Small intestine (tissue), 7 donors: ENCODE measurements at regions not wholly inside any gene's neighbourhood (a gene's known extent, or its start where the extent isn't known, plus 50 kb on each side); places are given as distances from the start of the nearest gene placed in this dataset.

Source experiments
- DNase-seq, 2 donors: peaks; one replicate each; pipeline versions ENCODE4 v3.0.0 to v3.0.0-alpha.2; 2013
- FAIRE-seq: peaks from 2 replicates; lab custom pipeline; 2012; peaks lifted over from hg19 to GRCh38; lab: Jason Lieb, UNC
- H3K27ac ChIP-seq, 3 donors: one replicate each; pipeline ENCODE4 v1.5.1; 2013; ENCODE audit warnings: low read length in 2 of 3, mild to moderate bottlenecking in 2 of 3, control low read depth in 1 of 3, inconsistent platforms in 1 of 3, low read depth in 1 of 3, moderate library complexity in 1 of 3
- H3K27me3 ChIP-seq, 3 donors: one replicate each; pipeline ENCODE4 v1.6.1; 2013; ENCODE audit warnings: low read length in 3 of 3, inconsistent platforms in 1 of 3; ENCODE audit not compliant: control insufficient read depth in 3 of 3, insufficient read depth in 3 of 3
- H3K36me3 ChIP-seq, 3 donors: one replicate each; pipeline ENCODE4 v1.6.1; 2013; ENCODE audit warnings: low read length in 3 of 3, inconsistent platforms in 1 of 3, low read depth in 1 of 3, mild to moderate bottlenecking in 1 of 3, moderate library complexity in 1 of 3; ENCODE audit not compliant: control insufficient read depth in 3 of 3, insufficient read depth in 2 of 3
- H3K4me1 ChIP-seq, 3 donors: one replicate each; pipeline ENCODE4 v1.6.1; 2013; ENCODE audit warnings: low read length in 2 of 3, inconsistent platforms in 1 of 3, low read depth in 1 of 3, mild to moderate bottlenecking in 1 of 3, moderate library complexity in 1 of 3; ENCODE audit not compliant: control insufficient read depth in 3 of 3, insufficient read depth in 2 of 3
- H3K4me3 ChIP-seq, 3 donors: one replicate each; pipeline ENCODE4 v1.5.1; 2013; ENCODE audit warnings: low read length in 3 of 3, control low read depth in 1 of 3, inconsistent platforms in 1 of 3, low read depth in 1 of 3, mild to moderate bottlenecking in 1 of 3, moderate library complexity in 1 of 3
- H3K9me3 ChIP-seq, 2 donors: one replicate each; pipeline ENCODE4 v1.6.1; 2013; ENCODE audit warnings: low read depth in 1 of 2, low read length in 1 of 2; ENCODE audit not compliant: control insufficient read depth in 2 of 2, insufficient read depth in 1 of 2
- WGBS, 3 donors: extraction: QIAGEN DNeasy Blood & Tissue Kit; methylation state at CpG; one replicate each; pipeline ENCODE4 v1.1.7; 2013; 5-methylcytosine and 5-hydroxymethylcytosine counted together
- donor health status: healthy with polysubstance abuse.
- donor health status: control.
- donor health status: control.
- donor health status: Bipolar disorder and iron deficiency.
- donor health status: healthy.

DNA sequence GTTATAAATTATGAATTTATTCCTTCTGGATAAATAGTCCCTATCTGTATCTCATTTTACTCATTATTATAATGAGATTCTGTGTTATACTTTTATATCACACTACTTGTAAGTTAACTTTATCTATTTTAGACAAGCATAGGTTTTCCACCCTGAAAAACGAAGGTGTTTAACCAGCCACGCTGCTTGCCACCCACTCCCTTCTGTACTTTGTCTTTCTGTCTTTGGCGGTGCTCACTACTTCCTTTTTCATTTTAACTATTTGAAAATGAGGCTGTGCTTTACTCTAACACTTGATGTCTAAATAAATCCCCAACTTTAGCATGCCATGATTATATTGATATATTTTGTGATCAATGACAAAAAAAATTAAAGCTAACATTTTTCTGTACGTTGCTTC lies 952.9 kb downstream of the DNAJB9 start:
- no peaks in the 10 kb centered on the region for H3K9me3 ChIP-seq

DNA sequence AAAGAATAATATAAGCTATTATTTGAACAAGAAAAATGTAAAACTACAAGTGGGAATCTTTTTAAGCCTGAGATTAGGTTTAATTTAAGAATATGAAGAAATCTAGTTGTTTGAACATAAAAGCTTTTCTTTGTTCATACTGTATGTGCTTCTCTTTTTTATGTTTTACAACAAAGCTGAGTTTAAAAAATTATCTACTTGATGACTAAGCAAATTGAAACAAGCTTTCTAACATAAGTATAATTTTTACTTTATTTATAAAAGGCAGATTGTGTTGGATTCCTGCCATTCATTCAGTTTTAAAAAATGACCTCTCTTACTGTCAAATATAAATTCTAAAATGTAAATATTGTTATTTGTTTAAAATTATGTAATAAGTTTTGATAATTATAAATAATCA lies 958.2 kb downstream of the DNAJB9 start:
- H3K4me1 ChIP-seq, result peaks cover 0 to 8% (median 0%) of the 10 kb centered on the region in 3 donors
- FAIRE-seq, result no peak
- DNase-seq, result no peak
- H3K9me3 ChIP-seq, result no peaks in the 10 kb centered on the region
- no peak overlapping the region for H3K4me3 ChIP-seq
- no peaks in the 10 kb centered on the region for H3K27me3 ChIP-seq
- no peak overlapping the region for H3K27ac ChIP-seq
- no peaks in the 10 kb centered on the region for H3K36me3 ChIP-seq

More for the DNA sequence above, 952.9 kb downstream of the DNAJB9 start:
- H3K4me1 ChIP-seq, result no peaks in the 10 kb centered on the region
- no peaks in the 10 kb centered on the region for H3K36me3 ChIP-seq
- FAIRE-seq (no peak), DNase-seq (no peak)
- no peak overlapping the region for H3K4me3 ChIP-seq
- no peaks in the 10 kb centered on the region for H3K27me3 ChIP-seq
- no peak overlapping the region for H3K27ac ChIP-seq
- WGBS, 3 donors, result 15 to 41% (median 24%) methylated on average over 4 of the region's 4 CpGs

DNA sequence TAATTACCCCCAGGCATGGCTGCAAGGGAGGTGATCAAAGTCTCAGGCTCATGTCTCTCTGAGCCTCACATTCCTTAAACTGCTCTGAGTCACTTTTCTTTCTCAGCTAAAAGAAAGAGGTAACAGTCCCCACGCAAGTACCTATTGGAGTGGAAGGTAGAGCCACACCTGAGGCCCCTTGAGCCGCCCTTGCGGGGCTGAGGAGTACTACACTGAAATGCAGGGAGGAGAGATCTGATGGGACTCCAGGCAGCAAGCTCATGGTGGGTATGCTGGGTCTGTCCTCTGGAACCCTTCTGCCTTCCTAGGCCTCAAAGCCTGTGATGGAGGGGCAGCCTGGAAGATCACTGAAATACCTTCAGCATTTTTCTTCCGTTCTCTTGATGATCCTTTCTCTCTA lies 960.0 kb downstream of the DNAJB9 start:
- DNase-seq (no peak), FAIRE-seq (no peak)
- Histone ChIP-seq H3K4me3 (no peak overlapping the region), H3K9me3 (no peaks in the 10 kb centered on the region), H3K4me1 (peaks cover 0 to 9% (median 0%) of the 10 kb centered on the region in 3 donors), H3K36me3 (no peaks in the 10 kb centered on the region), H3K27me3 (no peaks in the 10 kb centered on the region), H3K27ac (no peak overlapping the region)
- 91 to 95% (median 95%) methylated on average over 4 of the region's 4 CpGs for WGBS, 3 donors

DNA sequence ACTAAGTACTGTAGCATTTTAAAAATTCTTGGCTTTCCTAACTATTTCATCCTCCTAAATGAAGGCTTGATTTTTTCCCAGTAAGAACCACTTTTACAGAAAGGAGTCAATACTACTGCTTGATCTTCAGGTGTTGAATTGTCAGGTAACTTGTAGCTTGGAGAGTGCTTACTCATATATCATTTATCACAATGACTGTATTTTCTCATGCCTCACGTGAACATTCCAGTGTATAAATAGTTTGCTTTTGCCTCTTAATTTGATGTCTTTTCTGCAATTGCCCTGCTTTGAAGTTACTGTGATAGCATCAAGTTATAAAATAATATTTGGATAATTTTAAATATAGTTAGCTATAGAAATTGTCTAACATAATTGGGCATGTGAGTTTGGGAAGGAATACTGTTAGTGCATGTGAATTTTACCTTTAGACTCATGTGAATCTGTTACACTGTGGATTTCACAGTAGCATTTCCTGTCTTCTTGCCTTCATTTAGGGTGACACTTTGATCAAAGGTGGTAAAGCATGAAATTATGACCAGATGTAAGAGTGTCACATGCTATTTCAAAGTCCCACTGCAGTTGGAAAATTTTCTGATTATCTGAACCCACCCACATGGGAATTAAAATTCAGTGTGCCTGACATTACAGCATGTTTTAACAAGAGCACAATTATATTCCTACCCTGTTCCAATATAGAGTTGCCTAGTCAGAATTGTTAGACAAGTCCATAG lies 962.8 kb downstream of the DNAJB9 start:
- DNase-seq (peak in 1 of 2 donors; percentile 55), FAIRE-seq (no peak)
- Histone ChIP-seq H3K27me3 (no peaks in the 10 kb centered on the region), H3K9me3 (no peaks in the 10 kb centered on the region), H3K27ac (peak overlapping the region in 1 of 3 donors; percentile 4), H3K4me3 (no peak overlapping the region), H3K4me1 (peaks cover 0 to 9% (median 0%) of the 10 kb centered on the region in 3 donors), H3K36me3 (no peaks in the 10 kb centered on the region)
- 29 to 67% (median 56%) methylated on average over 1 of the region's 1 CpG for WGBS, 3 donors

DNA sequence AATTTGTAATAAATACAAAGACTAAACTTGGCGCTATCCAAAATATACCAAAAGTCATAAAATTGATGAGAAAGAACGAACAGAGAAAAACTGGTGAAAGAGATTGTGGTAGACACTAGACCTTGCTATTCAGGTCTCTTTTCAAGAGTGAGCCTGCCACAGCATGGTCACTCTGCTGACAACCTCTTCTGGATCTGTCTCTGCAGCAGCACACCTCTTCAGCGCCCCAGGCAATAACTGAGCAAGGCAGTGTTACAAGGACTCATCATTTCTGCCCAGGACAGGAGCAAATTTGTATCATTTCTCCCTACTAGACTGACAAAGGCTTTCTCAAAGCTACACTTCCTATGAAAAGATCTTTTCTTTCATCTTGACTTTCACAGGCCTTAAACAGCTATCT lies 976.0 kb downstream of the DNAJB9 start:
- WGBS, 3 donors, result 48 to 57% (median 54%) methylated on average over 3 of the region's 3 CpGs
- Histone ChIP-seq H3K9me3 (no peaks in the 10 kb centered on the region), H3K27ac (no peak overlapping the region), H3K27me3 (no peaks in the 10 kb centered on the region), H3K4me3 (no peak overlapping the region), H3K36me3 (no peaks in the 10 kb centered on the region), H3K4me1 (no peaks in the 10 kb centered on the region)
- FAIRE-seq (no peak), DNase-seq (no peak)

DNA sequence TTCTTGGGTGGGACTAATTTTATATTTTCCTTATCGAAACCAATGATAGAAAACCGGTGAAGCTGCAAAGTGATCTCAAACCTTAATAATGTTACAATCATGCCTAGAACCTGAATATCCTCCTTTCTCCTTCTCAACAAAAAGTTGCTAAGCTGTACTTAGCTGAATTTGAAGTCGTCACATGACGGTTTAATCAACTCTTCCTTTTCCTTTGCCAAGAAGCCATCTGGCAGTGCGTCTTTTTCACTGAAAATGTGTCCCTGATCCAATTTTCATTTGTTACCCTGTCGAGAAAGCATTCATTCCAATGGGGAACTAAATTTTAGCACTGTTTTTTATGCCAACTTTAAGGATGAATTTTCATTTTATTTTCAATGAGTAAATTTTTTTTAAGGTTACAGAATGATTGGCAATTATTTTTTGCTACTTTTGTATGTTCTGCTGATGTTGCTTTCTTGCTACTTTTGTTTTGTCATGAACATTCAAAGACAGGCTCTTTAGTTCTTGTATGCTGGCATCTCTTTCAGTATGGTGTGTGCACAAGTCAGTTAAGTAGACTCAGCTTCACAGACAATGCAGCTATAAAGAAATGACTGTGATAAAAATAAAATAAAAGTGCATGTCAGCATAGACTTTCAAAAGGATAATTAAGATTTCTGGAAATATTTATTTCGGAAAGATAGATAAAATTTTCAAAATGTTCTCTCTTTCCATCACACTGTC lies 980.0 kb downstream of the DNAJB9 start:
- Histone ChIP-seq H3K4me1 (no peaks in the 10 kb centered on the region), H3K27ac (no peak overlapping the region), H3K27me3 (no peaks in the 10 kb centered on the region), H3K4me3 (no peak overlapping the region), H3K36me3 (no peaks in the 10 kb centered on the region), H3K9me3 (no peaks in the 10 kb centered on the region)
- WGBS, 3 donors, result 46 to 72% (median 64%) methylated on average over 7 of the region's 7 CpGs
- DNase-seq, result no peak
- FAIRE-seq, result no peak

DNA sequence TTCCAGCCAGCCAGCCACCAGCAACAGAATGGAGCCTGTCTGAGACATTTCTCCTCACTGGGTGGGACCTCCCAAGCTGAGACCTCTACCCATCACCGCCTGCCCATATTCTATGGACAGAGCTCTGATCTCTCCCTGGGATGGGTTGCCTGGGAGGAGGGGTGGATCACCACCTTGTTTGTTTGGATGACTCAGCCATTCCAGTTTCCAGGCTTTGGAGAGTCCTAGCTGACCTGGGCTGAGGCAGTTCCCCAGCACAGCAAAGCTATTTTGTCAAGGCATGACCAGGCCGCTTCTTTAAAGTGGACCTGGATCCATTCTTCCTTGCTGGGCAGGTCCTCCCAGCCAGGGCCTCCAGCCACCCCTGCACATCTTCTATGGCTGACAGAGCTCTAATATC lies 982.3 kb downstream of the DNAJB9 start:
- DNase-seq (no peak), FAIRE-seq (no peak)
- Histone ChIP-seq H3K4me3 (no peak overlapping the region), H3K9me3 (peaks cover 0 to 4% of the 10 kb centered on the region in 2 donors), H3K27ac (no peak overlapping the region), H3K4me1 (no peaks in the 10 kb centered on the region), H3K27me3 (no peaks in the 10 kb centered on the region), H3K36me3 (no peaks in the 10 kb centered on the region)
- 88 to 94% (median 92%) methylated on average over 2 of the region's 2 CpGs for WGBS, 3 donors

DNA sequence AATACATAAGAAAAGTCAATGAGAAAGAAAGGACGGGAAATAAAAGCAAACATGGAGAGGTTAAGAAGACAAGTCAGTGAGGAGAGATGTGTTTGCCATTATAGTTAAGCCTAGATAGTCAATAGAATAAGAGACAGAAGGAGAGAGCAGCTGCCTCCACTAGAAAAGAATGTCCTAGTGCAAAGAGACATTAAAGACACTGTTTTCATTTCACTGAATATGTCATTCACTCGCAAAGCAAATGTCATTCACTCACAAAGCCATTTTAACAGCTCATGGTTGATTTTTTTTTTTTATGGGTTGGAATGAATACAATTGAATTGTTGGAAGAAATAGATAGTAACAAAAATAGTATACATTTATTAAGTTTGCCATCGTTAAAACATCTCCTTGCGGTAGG lies 1007.6 kb downstream of the DNAJB9 start:
- Histone ChIP-seq H3K9me3 (no peaks in the 10 kb centered on the region), H3K36me3 (no peaks in the 10 kb centered on the region), H3K27ac (no peak overlapping the region), H3K4me3 (no peak overlapping the region), H3K27me3 (no peaks in the 10 kb centered on the region), H3K4me1 (no peaks in the 10 kb centered on the region)
- WGBS, 3 donors, result 71 to 87% (median 79%) methylated on average over 4 of the region's 4 CpGs
- DNase-seq (no peak), FAIRE-seq (no peak)
